22Rv1 (cell line): ENCODE measurements at regions not wholly inside any gene's neighbourhood (a gene's known extent, or its start where the extent isn't known, plus 50 kb on each side); places are given as distances from the start of the nearest gene placed in this dataset.

Source experiments
- CTCF ChIP-seq: fragments of 450-650 bp; IDR thresholded peaks from 2 replicates; pipeline ENCODE4 v1.5.1; 2017; ENCODE audit warnings: mild to moderate bottlenecking
- ZFX ChIP-seq: fragments of 450-650 bp; IDR thresholded peaks from 2 replicates; pipeline ENCODE4 v1.6.1; 2017; ENCODE audit warnings: antibody characterized with exemption, borderline replicate concordance

GRCh38 chr12:115337693-115338543 is 653.9 kb upstream of the TBX3 start:
- TF ChIP-seq CTCF (no peak), ZFX (no peak)
